HepG2 (cell line): ENCODE measurements at regions not wholly inside any gene's neighbourhood (a gene's known extent, or its start where the extent isn't known, plus 50 kb on each side); places are given as distances from the start of the nearest gene placed in this dataset.

Source experiments
- FOXK2 ChIP-seq: fragments of 450-650 bp; IDR thresholded peaks from 2 replicates; pipeline ENCODE4 v1.6.1; 2016
- GATAD1 ChIP-seq: IDR thresholded peaks from 2 replicates; pipeline ENCODE4 v1.6.1; 2016; ENCODE audit warnings: missing genetic modification reagents, missing compliant biosample characterization
- GLMP ChIP-seq: sonication (generic); formaldehyde crosslinking; IDR thresholded peaks from 2 replicates; pipeline ENCODE4 v1.9.0; 2021; ENCODE audit warnings: missing genetic modification reagents, mild to moderate bottlenecking, borderline replicate concordance
- HNF1B ChIP-seq: sonication (generic); formaldehyde crosslinking; IDR thresholded peaks from 2 replicates; pipeline ENCODE4 v1.5.1; 2020; ENCODE audit warnings: mild to moderate bottlenecking, moderate library complexity, missing genetic modification reagents
- NFATC3 ChIP-seq: sonication (generic); formaldehyde crosslinking; IDR thresholded peaks from 2 replicates; pipeline ENCODE4 v1.5.1; 2020; ENCODE audit warnings: mild to moderate bottlenecking, missing genetic modification reagents
- PRDM10 ChIP-seq: sonication (generic); formaldehyde crosslinking; IDR thresholded peaks from 2 replicates; pipeline ENCODE4 v1.4.0; 2020; ENCODE audit warnings: low read depth, missing genetic modification reagents
- REL ChIP-seq: sonication (generic); formaldehyde crosslinking; conservative IDR thresholded peaks from 2 replicates; pipeline ENCODE4 v1.8.0; 2022; ENCODE audit warnings: mild to moderate bottlenecking, missing genetic modification reagents, moderate library complexity
- RELA ChIP-seq: sonication (generic); formaldehyde crosslinking; IDR thresholded peaks from 2 replicates; pipeline ENCODE4 v1.4.0; 2020; ENCODE audit warnings: missing genetic modification reagents
- SMAD3 ChIP-seq: sonication (generic); formaldehyde crosslinking; IDR thresholded peaks from 2 replicates; pipeline ENCODE4 v1.4.0; 2020; ENCODE audit warnings: missing genetic modification reagents
- STAT5B ChIP-seq: sonication (generic); formaldehyde crosslinking; IDR thresholded peaks from 2 replicates; pipeline ENCODE4 v1.4.0; 2020; ENCODE audit warnings: missing genetic modification reagents
- TP53 ChIP-seq: sonication (generic); formaldehyde crosslinking; conservative IDR thresholded peaks from 2 replicates; pipeline ENCODE4 v1.4.0; 2020; ENCODE audit warnings: missing genetic modification reagents
- YEATS4 ChIP-seq: sonication (generic); formaldehyde crosslinking; IDR thresholded peaks from 2 replicates; pipeline ENCODE4 v1.4.0; 2020; ENCODE audit warnings: missing genetic modification reagents, borderline replicate concordance
- ZBTB7B ChIP-seq: sonication (generic); formaldehyde crosslinking; IDR thresholded peaks from 2 replicates; pipeline ENCODE4 v1.4.0; 2020; ENCODE audit warnings: missing genetic modification reagents
- ZNF282 ChIP-seq: fragments of 450-650 bp; IDR thresholded peaks from 2 replicates; pipeline ENCODE4 v1.6.1; 2018; ENCODE audit not compliant: partially characterized antibody
- ZNF337 ChIP-seq: sonication (generic); formaldehyde crosslinking; IDR thresholded peaks from 2 replicates; pipeline ENCODE4 v1.5.1; 2020; ENCODE audit warnings: missing genetic modification reagents, low read depth, mild to moderate bottlenecking, borderline replicate concordance
- ZNF367 ChIP-seq: sonication (generic); formaldehyde crosslinking; IDR thresholded peaks from 2 replicates; pipeline ENCODE4 v1.4.0; 2020; ENCODE audit warnings: missing genetic modification reagents, borderline replicate concordance
- ZNF446 ChIP-seq: sonication (generic); formaldehyde crosslinking; IDR thresholded peaks from 2 replicates; pipeline ENCODE4 v1.5.0; 2020; ENCODE audit warnings: mild to moderate bottlenecking, missing genetic modification reagents
- ZNF451 ChIP-seq: sonication (generic); formaldehyde crosslinking; IDR thresholded peaks from 2 replicates; pipeline ENCODE4 v1.5.0; 2020; ENCODE audit warnings: mild to moderate bottlenecking, missing genetic modification reagents
- ZNF569 ChIP-seq: sonication (generic); formaldehyde crosslinking; IDR thresholded peaks from 2 replicates; pipeline ENCODE4 v1.5.0; 2020; ENCODE audit warnings: mild to moderate bottlenecking, missing genetic modification reagents, moderate library complexity, borderline replicate concordance
- ZNF766 ChIP-seq: sonication (generic); formaldehyde crosslinking; IDR thresholded peaks from 2 replicates; pipeline ENCODE4 v1.5.0; 2020; ENCODE audit warnings: missing genetic modification reagents, borderline replicate concordance
- ZNF776 ChIP-seq: sonication (generic); formaldehyde crosslinking; IDR thresholded peaks from 2 replicates; pipeline ENCODE4 v1.4.0; 2020; ENCODE audit warnings: mild to moderate bottlenecking, missing genetic modification reagents
- ZNF782 ChIP-seq: sonication (generic); formaldehyde crosslinking; IDR thresholded peaks from 2 replicates; pipeline ENCODE4 v1.4.0; 2020; ENCODE audit warnings: missing genetic modification reagents, mild to moderate bottlenecking, borderline replicate concordance
- TF ChIP-seq, protein P1 (sequence below): sonication (generic); formaldehyde crosslinking; IDR thresholded peaks from 2 replicates; pipeline ENCODE4 v1.5.0; 2020; ENCODE audit warnings: missing genetic modification reagents

DNA sequence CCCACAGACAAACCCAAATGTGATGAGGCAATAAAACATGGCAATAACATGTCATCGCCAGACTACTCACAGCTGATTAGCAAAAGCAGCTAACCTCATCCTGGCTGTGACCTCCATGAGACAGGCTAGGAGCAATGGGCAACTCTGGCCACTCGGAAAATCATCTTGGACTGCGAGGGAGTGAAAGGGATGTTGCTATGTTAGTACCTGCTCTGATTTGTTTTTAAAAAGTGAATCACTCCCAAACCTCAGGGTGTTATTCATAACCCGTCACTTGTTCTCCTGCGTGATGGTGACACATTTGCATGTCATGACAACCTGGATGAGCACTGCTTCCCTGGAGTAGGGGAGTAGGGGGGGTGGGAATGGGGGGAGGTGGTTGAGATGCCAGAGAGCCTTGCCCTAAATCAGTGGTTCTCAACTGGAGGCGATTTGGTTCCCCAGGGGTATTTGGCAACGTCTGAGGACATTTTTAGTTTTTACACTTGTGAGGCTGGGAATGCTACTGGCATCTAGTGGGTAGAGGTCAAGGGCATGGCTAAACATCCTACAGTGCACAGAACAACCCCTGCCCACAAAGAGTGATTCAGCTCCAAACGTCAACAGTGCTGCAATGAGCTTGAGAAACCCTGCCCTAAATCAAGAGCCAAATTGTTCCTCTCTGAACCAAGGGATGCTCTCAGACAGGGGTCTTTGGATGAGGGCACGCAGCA is 241.7 kb downstream of the SOX9 start (continued):
- TF ChIP-seq PRDM10 (CRISPR knock-in tag) (no peak), REL (CRISPR knock-in tag) (no peak), ZNF446 (CRISPR knock-in tag) (no peak), TP53 (no peak), GATAD1 (CRISPR knock-in tag) (no peak), RELA (CRISPR knock-in tag) (no peak), ZBTB7B (peak; percentile 58; the same call in 1 of the 2 replicates), HNF1B (CRISPR knock-in tag) (no peak), YEATS4 (CRISPR knock-in tag) (no peak), FOXK2 (no peak), ZNF337 (CRISPR knock-in tag) (no peak), GLMP (CRISPR knock-in tag) (no peak), ZNF766 (CRISPR knock-in tag) (0 out of 2 replicates have a peak, but pooled peaks have one; percentile 47), ZNF282 (no peak), ZNF782 (no peak), STAT5B (no peak), ZNF451 (no peak), ZNF569 (CRISPR knock-in tag) (no peak), SMAD3 (CRISPR knock-in tag) (no peak; the same call in 1 of the 2 replicates), NFATC3 (CRISPR knock-in tag) (no peak), ZNF776 (CRISPR knock-in tag) (no peak), ZNF367 (CRISPR knock-in tag) (no peak)
- TF ChIP-seq, protein P1, sequence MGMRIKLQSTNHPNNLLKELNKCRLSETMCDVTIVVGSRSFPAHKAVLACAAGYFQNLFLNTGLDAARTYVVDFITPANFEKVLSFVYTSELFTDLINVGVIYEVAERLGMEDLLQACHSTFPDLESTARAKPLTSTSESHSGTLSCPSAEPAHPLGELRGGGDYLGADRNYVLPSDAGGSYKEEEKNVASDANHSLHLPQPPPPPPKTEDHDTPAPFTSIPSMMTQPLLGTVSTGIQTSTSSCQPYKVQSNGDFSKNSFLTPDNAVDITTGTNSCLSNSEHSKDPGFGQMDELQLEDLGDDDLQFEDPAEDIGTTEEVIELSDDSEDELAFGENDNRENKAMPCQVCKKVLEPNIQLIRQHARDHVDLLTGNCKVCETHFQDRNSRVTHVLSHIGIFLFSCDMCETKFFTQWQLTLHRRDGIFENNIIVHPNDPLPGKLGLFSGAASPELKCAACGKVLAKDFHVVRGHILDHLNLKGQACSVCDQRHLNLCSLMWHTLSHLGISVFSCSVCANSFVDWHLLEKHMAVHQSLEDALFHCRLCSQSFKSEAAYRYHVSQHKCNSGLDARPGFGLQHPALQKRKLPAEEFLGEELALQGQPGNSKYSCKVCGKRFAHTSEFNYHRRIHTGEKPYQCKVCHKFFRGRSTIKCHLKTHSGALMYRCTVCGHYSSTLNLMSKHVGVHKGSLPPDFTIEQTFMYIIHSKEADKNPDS (CRISPR knock-in tag), result no peak
